ENCODE measurements at regions not wholly inside any gene's neighbourhood (a gene's known extent, or its start where the extent isn't known, plus 50 kb on each side); places are given as distances from the start of the nearest gene placed in this dataset.

DNA sequence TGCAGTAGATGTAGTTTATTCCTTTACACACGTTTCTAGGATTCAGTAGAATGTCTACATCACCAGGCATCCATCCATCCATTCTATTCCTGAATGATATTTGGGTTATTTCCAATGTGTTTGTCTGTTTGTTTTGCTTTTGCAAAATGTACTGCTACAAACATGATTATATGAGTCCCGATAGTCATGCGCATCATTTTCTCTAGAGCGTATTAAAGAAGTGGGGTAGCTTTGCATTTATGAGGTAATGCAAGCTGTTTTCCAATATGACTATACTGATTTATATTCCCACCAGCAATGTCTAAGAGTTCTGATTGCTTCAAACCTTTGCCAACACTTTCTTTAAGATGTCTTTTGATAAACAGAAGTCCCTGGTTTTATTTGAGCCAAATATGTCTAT, 253.2 kb downstream of the NOVA1 start:
- TF ChIP-seq GATA1 (IDR thresholded peaks at IDR 0.05; ENCODE audit: low read depth, low read length) (no peak), POLR2A (IDR thresholded peaks at IDR 0.05; ENCODE audit: low read length) (no peak)
